NCI-H1048 (cell line): ENCODE measurements at regions not wholly inside any gene's neighbourhood (a gene's known extent, or its start where the extent isn't known, plus 50 kb on each side); places are given as distances from the start of the nearest gene placed in this dataset.
"Not testable (repeated sequence)": the region's sequence is repeated elsewhere in the genome, so short reads cannot be mapped to it uniquely, and the experiment has no call there.

ENCODE experiments used
- DNase-seq: peaks from one replicate; lab custom pipeline; 2025; lab: John Stamatoyannopoulos, UW

GRCh38 chr13:19062019-19062646 is 119.5 kb downstream of the TUBA3C start:
- no peak for DNase-seq

- DNase-seq = no peak
Observed at GRCh38 chr13:19061278-19061677, 120.3 kb downstream of the TUBA3C start.

- DNase-seq = no peak
Observed at GRCh38 chr13:19060311-19061002, 121.2 kb downstream of the TUBA3C start.

- DNase-seq = no peak
Observed at GRCh38 chr13:19059016-19059780, 122.4 kb downstream of the TUBA3C start.

- DNase-seq = no peak
Observed at GRCh38 chr13:19058566-19058965, 123.1 kb downstream of the TUBA3C start.

- DNase-seq = no peak
Observed at GRCh38 chr13:19057588-19058340, 123.9 kb downstream of the TUBA3C start.

- DNase-seq = no peak
Observed at GRCh38 chr13:19056984-19057490, 124.6 kb downstream of the TUBA3C start.

GRCh38 chr13:19056355-19056880 is 125.2 kb downstream of the TUBA3C start:
- no peak for DNase-seq

GRCh38 chr13:19055611-19056010 is 126.0 kb downstream of the TUBA3C start:
- no peak for DNase-seq

- DNase-seq = no peak
Observed at GRCh38 chr13:19053561-19053960, 128.1 kb downstream of the TUBA3C start.

- DNase-seq = no peak
Observed at GRCh38 chr13:19052931-19053330, 128.7 kb downstream of the TUBA3C start.

- no peak for DNase-seq
Observed at GRCh38 chr13:19052180-19052579, 129.4 kb downstream of the TUBA3C start.

- no peak for DNase-seq
Observed at GRCh38 chr13:19050901-19051300, 130.7 kb downstream of the TUBA3C start.

GRCh38 chr13:19049624-19050023 is 132.0 kb downstream of the TUBA3C start:
- not testable (repeated sequence) for DNase-seq

GRCh38 chr13:19048381-19048780 is 133.2 kb downstream of the TUBA3C start:
- no peak for DNase-seq

- no peak for DNase-seq
Observed at GRCh38 chr13:19023115-19023514, 158.5 kb downstream of the TUBA3C start.

GRCh38 chr13:19020988-19021387 is 160.6 kb downstream of the TUBA3C start:
- no peak for DNase-seq

GRCh38 chr13:18998389-18998788 is 183.2 kb downstream of the TUBA3C start:
- DNase-seq = no peak

- DNase-seq = no peak
Observed at GRCh38 chr13:18996627-18997051, 185.0 kb downstream of the TUBA3C start.

- DNase-seq = no peak
Observed at GRCh38 chr13:18996221-18996620, 185.4 kb downstream of the TUBA3C start.

- DNase-seq = no peak
Observed at GRCh38 chr13:18995259-18995873, 186.3 kb downstream of the TUBA3C start.
